IMR-90 (cell line): ENCODE measurements at regions not wholly inside any gene's neighbourhood (a gene's known extent, or its start where the extent isn't known, plus 50 kb on each side); places are given as distances from the start of the nearest gene placed in this dataset.

Source experiments
- ATAC-seq: fragments of 200-7000 bp; cut with Tn5 transposase; 2 replicates; pipeline ENCODE4 v1.9.1; 2020; ENCODE audit warnings: low read depth, mild to moderate bottlenecking, moderate library complexity
- BruUV-seq: library from RNA; stranded (reverse); fragments of 400-500 nt; replicated peaks from 2 replicates; lab custom pipeline; 2021; lab: Mats Ljungman, UMichigan
- CTCF ChIA-PET: fragments of 300-600 bp; formaldehyde crosslinking; extraction: SDS; loops from one replicate; lab custom pipeline; 2021; ENCODE audit warnings: antibody characterized with exemption; lab: Yijun Ruan, JAX
- POLR2A ChIA-PET: fragments of 300-600 bp; sonication (Branson Sonifier 250); formaldehyde crosslinking; loops from one replicate; lab custom pipeline; 2022; ENCODE audit warnings: antibody characterized with exemption; ENCODE audit not compliant: unreplicated experiment; lab: Charles Lee
- DNase-seq: peaks from one replicate; pipeline ENCODE4 v3.0.0; 2013
- H2AFZ ChIP-seq: replicated peaks from 2 replicates; pipeline ENCODE3; 2013; ENCODE audit warnings: low read length, mild to moderate bottlenecking; ENCODE audit not compliant: poor library complexity
- H2AK5ac ChIP-seq: 2 replicates; pipeline ENCODE4 v1.6.1; 2013; ENCODE audit warnings: low read depth, low read length, inconsistent platforms
- H2AK9ac ChIP-seq: replicated peaks from 2 replicates; pipeline ENCODE3; 2013; ENCODE audit warnings: mild to moderate bottlenecking, low read depth, low read length, moderate library complexity; ENCODE audit not compliant: poor library complexity
- H2BK120ac ChIP-seq: 2 replicates; pipeline ENCODE4 v1.6.1; 2013; ENCODE audit warnings: low read depth, low read length, inconsistent platforms
- H2BK15ac ChIP-seq: 3 replicates; pipeline ENCODE4 v1.6.1; 2013; ENCODE audit warnings: low read depth, low read length, inconsistent platforms
- H2BK20ac ChIP-seq: 2 replicates; pipeline ENCODE4 v1.6.1; 2013; ENCODE audit warnings: low read depth, mild to moderate bottlenecking, inconsistent platforms, low read length, moderate library complexity
- H2BK5ac ChIP-seq: 2 replicates; pipeline ENCODE4 v1.6.1; 2013; ENCODE audit warnings: mild to moderate bottlenecking, low read depth, low read length, inconsistent platforms; ENCODE audit not compliant: poor library complexity, severe bottlenecking
- H3K14ac ChIP-seq: replicated peaks from 2 replicates; pipeline ENCODE4 v1.6.1; 2013; ENCODE audit warnings: low read depth, low read length, inconsistent platforms
- H3K18ac ChIP-seq: 2 replicates; pipeline ENCODE4 v1.6.1; 2013; ENCODE audit warnings: low read depth, low read length, control low read depth
- H3K23ac ChIP-seq: 2 replicates; pipeline ENCODE4 v1.6.1; 2013; ENCODE audit warnings: low read depth, low read length, inconsistent platforms
- H3K27ac ChIP-seq: 2 replicates; pipeline ENCODE4 v1.5.1; 2013; ENCODE audit warnings: mild to moderate bottlenecking, control low read depth, low read length; ENCODE audit not compliant: insufficient read depth
- H3K27me3 ChIP-seq: 2 replicates; pipeline ENCODE4 v1.6.1; 2013; ENCODE audit warnings: low read length; ENCODE audit not compliant: control insufficient read depth, insufficient read depth
- H3K36me3 ChIP-seq: 2 replicates; pipeline ENCODE4 v1.6.1; 2013; ENCODE audit warnings: low read length, mixed read lengths; ENCODE audit not compliant: control insufficient read depth, insufficient read depth
- H3K4ac ChIP-seq: 2 replicates; pipeline ENCODE4 v1.6.1; 2013; ENCODE audit warnings: low read depth, low read length, inconsistent platforms
- H3K4me1 ChIP-seq: 2 replicates; pipeline ENCODE4 v1.6.1; 2013; ENCODE audit warnings: low read length, mixed read lengths; ENCODE audit not compliant: control insufficient read depth, insufficient read depth
- H3K4me2 ChIP-seq: 2 replicates; pipeline ENCODE4 v1.6.1; 2013; ENCODE audit warnings: low read depth, mild to moderate bottlenecking, control low read depth, low read length, moderate library complexity
- H3K4me3 ChIP-seq: 2 replicates; pipeline ENCODE4 v1.5.1; 2013; ENCODE audit warnings: low read depth, mild to moderate bottlenecking, control low read depth, low read length, moderate library complexity; ENCODE audit not compliant: insufficient read depth
- H3K56ac ChIP-seq: 2 replicates; pipeline ENCODE4 v1.6.1; 2013; ENCODE audit warnings: low read length, inconsistent platforms; ENCODE audit not compliant: insufficient read depth; ENCODE audit errors: extremely low read depth
- H3K79me1 ChIP-seq, 2 experiments: 2 replicates each; pipeline ENCODE4 v1.6.1; 2013; ENCODE audit warnings: low read length in 2 of 2, inconsistent platforms in 1 of 2, low read depth in 1 of 2
- H3K9ac ChIP-seq: 2 replicates; pipeline ENCODE4 v1.6.1; 2013; ENCODE audit warnings: low read depth, low read length, control low read depth
- H3K9me1 ChIP-seq: 2 replicates; pipeline ENCODE4 v1.6.1; 2013; ENCODE audit warnings: low read length, inconsistent platforms; ENCODE audit not compliant: insufficient read depth
- H3K9me3 ChIP-seq: 2 replicates; pipeline ENCODE4 v1.6.1; 2013; ENCODE audit warnings: low read length; ENCODE audit not compliant: control insufficient read depth, insufficient read depth
- H4K20me1 ChIP-seq: 2 replicates; pipeline ENCODE4 v1.6.1; 2013; ENCODE audit warnings: low read length, inconsistent platforms; ENCODE audit not compliant: insufficient read depth
- H4K5ac ChIP-seq: 2 replicates; pipeline ENCODE4 v1.6.1; 2013; ENCODE audit warnings: mild to moderate bottlenecking, low read depth, low read length, control low read depth
- H4K8ac ChIP-seq, 2 experiments: 2 replicates each; pipeline ENCODE4 v1.6.1; 2013; ENCODE audit warnings: low read depth in 2 of 2, low read length in 2 of 2, control low read depth in 1 of 2, inconsistent platforms in 1 of 2
- H4K91ac ChIP-seq: 2 replicates; pipeline ENCODE4 v1.6.1; 2013; ENCODE audit warnings: low read depth, low read length, inconsistent platforms; ENCODE audit not compliant: insufficient read depth
- WGBS, 2 experiments: methylation state at CpG; one replicate each; pipeline versions ENCODE4 v1.1.5 to v1.1.7; 2013; ENCODE audit warnings: missing lambda C conversion rate in 2 of 2; ENCODE audit not compliant: insufficient read length in 1 of 2; ENCODE audit errors: extremely low coverage in 2 of 2; 5-methylcytosine and 5-hydroxymethylcytosine counted together
- dilution Hi-C: fragments of 300-500 bp; cut with HindIII; formaldehyde crosslinking; loops from one replicate; pipeline ENCODE4 v1.14.3; 2018; ENCODE audit warnings: low sequenced_read_pairs; ENCODE audit not compliant: unreplicated experiment
- in situ Hi-C: fragments of 300-500 bp; cut with MboI; formaldehyde crosslinking; loops from 3 replicates; pipeline ENCODE4 v1.14.3; 2019; ENCODE audit warnings: low sequenced_read_pairs, inconsistent platforms, mixed read lengths
- intact Hi-C: fragments of 100-400 bp; cut with micrococcal nuclease; formaldehyde crosslinking; loops from 2 replicates; pipeline ENCODE4 v1.10.0; 2022
- TF ChIP-seq, protein P1 (sequence below): fragments of 150-350 bp; IDR thresholded peaks from 2 replicates; pipeline ENCODE4 v1.6.1; 2017; ENCODE audit warnings: mild to moderate bottlenecking, antibody characterized with exemption, low read length, low read depth

DNA sequence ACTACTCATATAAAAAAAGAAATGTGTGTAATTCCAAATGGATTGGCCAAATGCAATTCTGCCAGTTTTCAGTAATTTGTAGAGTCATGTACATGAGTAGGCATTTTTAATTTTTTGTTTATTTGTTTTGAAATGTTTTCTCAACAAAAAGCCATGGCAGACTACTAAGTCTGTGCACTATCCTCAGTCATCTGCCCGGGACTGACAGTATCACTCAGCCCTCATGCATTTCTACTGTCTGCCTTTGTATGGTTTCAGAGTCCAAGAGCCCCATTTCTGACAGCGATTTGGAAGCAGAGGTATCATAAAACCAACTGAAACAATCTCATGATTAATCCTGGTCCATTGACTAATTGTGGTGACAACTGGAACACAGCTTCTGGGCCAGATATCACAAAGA, 109.9 kb upstream of the NYAP2 start:
- Histone ChIP-seq H4K91ac (no peak overlapping the region), H3K23ac (no peak overlapping the region), H3K9ac (no peak overlapping the region), H3K18ac (no peak overlapping the region), H2BK20ac (no peak overlapping the region), H2BK5ac (no peak overlapping the region), H3K4me2 (no peak overlapping the region), H3K9me3 (no peaks in the 10 kb centered on the region), H2AK9ac (no peak overlapping the region), H3K4ac (no peak overlapping the region), H3K36me3 (no peaks in the 10 kb centered on the region), H2AK5ac (no peak overlapping the region), H3K14ac (no peak overlapping the region), H2BK15ac (no peak overlapping the region), H4K8ac (no peak overlapping the region), H3K79me1 (no peaks in the 10 kb centered on the region), H3K56ac (no peak overlapping the region), H3K9me1 (no peaks in the 10 kb centered on the region), H3K27ac (no peak overlapping the region), H4K5ac (no peak overlapping the region), H3K4me1 (no peaks in the 10 kb centered on the region), H3K27me3 (peaks cover 12% of the 10 kb centered on the region), H4K20me1 (no peaks in the 10 kb centered on the region), H2BK120ac (no peak overlapping the region), H3K4me3 (no peak overlapping the region), H2AFZ (no peak overlapping the region)
- CTCF ChIA-PET = no interaction called here
- no TSS peak for BruUV-seq
- in situ Hi-C loops = no loop called here
- no CpG with 5 or more reads among the region's 2 CpGs for WGBS, 2 experiments
- TF ChIP-seq, protein P1, sequence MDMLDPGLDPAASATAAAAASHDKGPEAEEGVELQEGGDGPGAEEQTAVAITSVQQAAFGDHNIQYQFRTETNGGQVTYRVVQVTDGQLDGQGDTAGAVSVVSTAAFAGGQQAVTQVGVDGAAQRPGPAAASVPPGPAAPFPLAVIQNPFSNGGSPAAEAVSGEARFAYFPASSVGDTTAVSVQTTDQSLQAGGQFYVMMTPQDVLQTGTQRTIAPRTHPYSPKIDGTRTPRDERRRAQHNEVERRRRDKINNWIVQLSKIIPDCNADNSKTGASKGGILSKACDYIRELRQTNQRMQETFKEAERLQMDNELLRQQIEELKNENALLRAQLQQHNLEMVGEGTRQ = no peak
- dilution Hi-C loops = no loop called here
- intact Hi-C loops = loop anchor here (10.0 kb wide), 1 partner anchor 245 kb away; the partner anchor contains the start of gene DOCK10
- no peak for DNase-seq
- POLR2A ChIA-PET = no interaction called here
- no peak for ATAC-seq
